HG03457 (cell line): ENCODE measurements at regions not wholly inside any gene's neighbourhood (a gene's known extent, or its start where the extent isn't known, plus 50 kb on each side); places are given as distances from the start of the nearest gene placed in this dataset.
"Not testable (repeated sequence)": the region's sequence is repeated elsewhere in the genome, so short reads cannot be mapped to it uniquely, and the experiment has no call there.

Experiments
- ATAC-seq: cut with Tn5 transposase; IDR thresholded peaks from one replicate; pipeline ENCODE4 v1.9.1; 2021; ENCODE audit warnings: moderate number of reproducible peaks; ENCODE audit not compliant: unreplicated experiment

DNA sequence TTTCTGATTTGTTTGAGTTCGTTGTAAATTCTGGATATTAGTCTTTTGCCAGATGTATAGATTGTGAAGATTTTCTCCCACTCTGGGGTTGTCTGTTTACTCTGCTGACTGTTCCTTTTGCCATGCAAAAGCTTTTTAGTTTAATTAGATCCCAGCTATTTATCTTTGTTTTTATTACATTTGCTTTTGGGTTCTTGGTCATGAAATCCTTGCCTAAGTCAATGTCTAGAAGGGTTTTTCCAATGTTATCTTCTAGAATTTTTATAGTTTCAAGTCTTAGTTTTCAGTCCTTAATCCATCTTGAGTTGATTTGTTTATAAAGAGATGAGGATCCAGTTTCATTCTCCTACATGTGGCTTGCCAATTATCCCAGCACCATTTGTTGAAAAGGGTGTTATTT is 68.7 kb upstream of the ZPLD1 start:
- not testable (repeated sequence) for ATAC-seq

DNA sequence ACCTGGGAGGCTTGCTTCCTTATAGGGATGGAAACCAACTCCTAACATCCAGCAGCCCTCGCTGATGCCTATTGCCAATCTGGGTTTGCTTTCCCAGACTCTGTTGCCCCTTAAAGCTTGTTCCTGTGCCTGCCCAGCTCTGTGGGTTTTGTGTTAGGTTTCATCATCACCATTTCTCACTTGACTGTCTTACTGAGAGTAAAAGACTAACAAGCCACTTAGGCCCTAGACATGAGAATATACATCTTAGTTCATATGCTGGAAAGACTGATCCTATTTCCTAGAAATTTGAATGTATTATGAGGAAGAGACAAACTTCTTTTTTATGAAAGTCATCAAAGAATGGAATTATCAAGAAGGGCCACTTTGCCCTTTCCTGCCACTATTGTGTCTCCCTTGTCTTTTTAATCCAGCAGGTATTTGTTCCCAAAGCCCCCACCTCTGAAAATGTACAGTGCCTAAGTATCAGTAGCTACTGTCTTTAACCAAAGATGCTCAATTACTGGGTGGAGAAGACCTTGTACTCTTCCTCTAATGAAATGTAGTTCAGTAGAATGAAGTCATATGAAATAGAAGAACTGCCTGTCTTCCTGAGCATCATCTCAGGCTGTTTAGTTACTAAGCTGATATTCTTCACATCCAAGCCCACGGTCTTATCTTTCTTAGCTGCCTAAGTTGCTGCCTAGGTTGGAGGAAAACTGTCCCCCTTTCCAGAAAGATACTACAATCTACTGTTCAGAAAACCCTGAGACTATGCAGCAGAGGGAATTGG is 59.8 kb upstream of the ZPLD1 start:
- no peak for ATAC-seq

DNA sequence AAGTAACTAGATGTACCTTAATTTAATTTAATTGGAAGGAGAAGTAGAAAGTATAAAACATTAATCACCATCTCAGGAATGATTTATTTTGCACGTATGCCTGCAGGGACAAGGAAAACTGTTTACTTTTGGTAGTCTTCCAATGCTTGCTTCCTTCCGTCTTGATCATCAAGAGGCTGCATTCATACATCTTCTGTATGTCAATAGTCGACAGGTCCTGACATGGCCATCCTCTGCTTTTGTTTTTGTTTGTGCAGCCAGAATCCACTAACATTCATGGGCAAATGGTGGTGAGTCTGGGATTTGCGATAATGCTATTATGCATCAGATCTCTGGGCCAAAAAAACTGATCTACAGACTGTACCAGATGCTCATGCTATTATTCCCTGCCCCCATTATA is 56.6 kb upstream of the ZPLD1 start:
- no peak for ATAC-seq

DNA sequence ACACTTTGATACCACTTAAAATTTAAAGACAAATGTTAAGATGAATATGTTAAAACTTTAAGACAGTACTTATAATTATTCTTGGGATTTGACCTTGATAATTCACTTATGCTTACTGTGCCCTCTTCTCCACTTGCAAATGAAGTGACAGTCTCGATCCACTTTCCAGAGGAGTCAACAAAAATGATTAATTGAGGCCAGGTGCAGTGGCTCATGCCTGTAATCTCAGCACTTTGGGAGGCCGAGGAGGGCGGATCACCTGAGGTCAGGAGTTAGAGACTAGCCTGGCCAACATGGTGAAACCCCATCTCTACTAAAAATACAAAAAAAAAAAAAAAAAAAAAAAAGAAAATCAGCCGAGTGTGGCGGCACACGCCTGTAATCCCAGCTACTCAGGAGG is 52.6 kb upstream of the ZPLD1 start:
- ATAC-seq = not testable (repeated sequence)
